Esophagus squamous epithelium (tissue), 4 donors: ENCODE measurements at regions not wholly inside any gene's neighbourhood (a gene's known extent, or its start where the extent isn't known, plus 50 kb on each side); places are given as distances from the start of the nearest gene placed in this dataset.

ENCODE experiments used
- POLR2A ChIP-seq, 4 donors: fragments of 450-650 bp; IDR thresholded peaks; one replicate each; pipeline ENCODE4 v1.6.1; 2017; ENCODE audit warnings: antibody characterized with exemption in 4 of 4, mild to moderate bottlenecking in 4 of 4, moderate library complexity in 3 of 4
- TF ChIP-seq, protein P1 (sequence below), 6 experiments: fragments of 450-650 bp in 4 of 6; fragments of 200-600 bp in 2 of 6; sonication (generic) in 2 of 6; IDR thresholded peaks; one replicate each; pipeline ENCODE4 v1.5.1; 2016 to 2019; ENCODE audit warnings: antibody characterized with exemption in 6 of 6, mild to moderate bottlenecking in 4 of 6, moderate library complexity in 4 of 6

GRCh38 chr6:6434723-6435122, 114.3 kb upstream of the F13A1 start:
- TF ChIP-seq, protein P1, sequence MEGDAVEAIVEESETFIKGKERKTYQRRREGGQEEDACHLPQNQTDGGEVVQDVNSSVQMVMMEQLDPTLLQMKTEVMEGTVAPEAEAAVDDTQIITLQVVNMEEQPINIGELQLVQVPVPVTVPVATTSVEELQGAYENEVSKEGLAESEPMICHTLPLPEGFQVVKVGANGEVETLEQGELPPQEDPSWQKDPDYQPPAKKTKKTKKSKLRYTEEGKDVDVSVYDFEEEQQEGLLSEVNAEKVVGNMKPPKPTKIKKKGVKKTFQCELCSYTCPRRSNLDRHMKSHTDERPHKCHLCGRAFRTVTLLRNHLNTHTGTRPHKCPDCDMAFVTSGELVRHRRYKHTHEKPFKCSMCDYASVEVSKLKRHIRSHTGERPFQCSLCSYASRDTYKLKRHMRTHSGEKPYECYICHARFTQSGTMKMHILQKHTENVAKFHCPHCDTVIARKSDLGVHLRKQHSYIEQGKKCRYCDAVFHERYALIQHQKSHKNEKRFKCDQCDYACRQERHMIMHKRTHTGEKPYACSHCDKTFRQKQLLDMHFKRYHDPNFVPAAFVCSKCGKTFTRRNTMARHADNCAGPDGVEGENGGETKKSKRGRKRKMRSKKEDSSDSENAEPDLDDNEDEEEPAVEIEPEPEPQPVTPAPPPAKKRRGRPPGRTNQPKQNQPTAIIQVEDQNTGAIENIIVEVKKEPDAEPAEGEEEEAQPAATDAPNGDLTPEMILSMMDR (IDR thresholded peaks at IDR 0.05) = no peak
- no peak for TF ChIP-seq POLR2A (IDR thresholded peaks at IDR 0.05)
